ENCODE measurements at regions not wholly inside any gene's neighbourhood (a gene's known extent, or its start where the extent isn't known, plus 50 kb on each side); places are given as distances from the start of the nearest gene placed in this dataset.
"Not testable (repeated sequence)": the region's sequence is repeated elsewhere in the genome, so short reads cannot be mapped to it uniquely, and the experiment has no call there.

DNA sequence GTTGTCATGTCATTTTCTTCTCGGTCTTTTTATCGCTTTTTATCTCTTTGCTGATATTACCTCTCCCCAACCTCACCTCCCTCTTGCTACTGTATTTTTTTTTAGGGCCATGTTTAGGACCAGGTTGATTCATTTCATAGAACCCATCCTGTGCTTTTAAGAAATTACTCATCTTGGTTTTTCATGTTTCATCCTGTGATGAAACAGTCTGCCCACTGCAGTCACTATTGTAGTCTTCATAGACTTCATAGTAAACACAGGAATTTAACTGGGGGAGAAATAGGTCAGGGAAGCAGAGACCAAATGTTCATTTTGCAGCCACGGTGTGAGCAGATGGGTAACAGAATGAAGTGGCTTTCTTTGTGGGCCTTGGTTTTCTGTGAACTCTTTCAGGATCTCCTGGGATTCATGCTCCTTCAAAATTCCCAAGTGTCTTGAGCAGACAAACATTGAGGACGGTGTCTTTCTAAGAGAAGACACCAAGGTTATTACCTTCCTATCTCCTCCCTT lies 161.8 kb downstream of the NAA11 start:
- no peak overlapping the region for H3K4me2 ChIP-seq (ENCODE audit: low read length)
- H3K4me1 ChIP-seq (ENCODE audit: insufficient read depth, low read length): no peaks in the 10 kb centered on the region
- H3K4me3 ChIP-seq (ENCODE audit: low read length): no peak overlapping the region
- ChIA-PET POLR2A (ENCODE audit: unreplicated experiment) (no interaction called here), CTCF (no interaction called here)
- no peaks in the 10 kb centered on the region for H3K36me3 ChIP-seq (ENCODE audit: low read depth, low read length)
- intact Hi-C loops (cut with micrococcal nuclease): no loop called here
- no peaks in the 10 kb centered on the region for H3K9me2 ChIP-seq (replicated peaks; ENCODE audit: low read length)
- no peak overlapping the region for H2AFZ ChIP-seq (ENCODE audit: low read length)
- H3K9me3 ChIP-seq (ENCODE audit: low read length): no peaks in the 10 kb centered on the region
- DNase-seq (no peak), ATAC-seq (no peak)
- no peak overlapping the region for H3K9ac ChIP-seq (ENCODE audit: low read length)
- H3K27ac ChIP-seq (ENCODE audit: low read length): no peak overlapping the region
- no peaks in the 10 kb centered on the region for H4K20me1 ChIP-seq (ENCODE audit: low read length)
- no peaks in the 10 kb centered on the region for H3F3A ChIP-seq (ENCODE audit: low read length, unreplicated experiment)
- TF ChIP-seq EZH2 (IDR thresholded peaks at IDR 0.05; ENCODE audit: low read length, unreplicated experiment) (no peak), EZH2phosphoT487 (IDR thresholded peaks at IDR 0.05; ENCODE audit: borderline replicate concordance, low read length) (no peak), CTCF (conservative IDR thresholded peaks at IDR 0.05; ENCODE audit: low read depth, low read length) (no peak)
- no peaks in the 10 kb centered on the region for H3K79me2 ChIP-seq (ENCODE audit: low read length)
- BruUV-seq (replicated peaks): no TSS peak
- H3K27me3 ChIP-seq (ENCODE audit: low read length): no peaks in the 10 kb centered on the region

DNA sequence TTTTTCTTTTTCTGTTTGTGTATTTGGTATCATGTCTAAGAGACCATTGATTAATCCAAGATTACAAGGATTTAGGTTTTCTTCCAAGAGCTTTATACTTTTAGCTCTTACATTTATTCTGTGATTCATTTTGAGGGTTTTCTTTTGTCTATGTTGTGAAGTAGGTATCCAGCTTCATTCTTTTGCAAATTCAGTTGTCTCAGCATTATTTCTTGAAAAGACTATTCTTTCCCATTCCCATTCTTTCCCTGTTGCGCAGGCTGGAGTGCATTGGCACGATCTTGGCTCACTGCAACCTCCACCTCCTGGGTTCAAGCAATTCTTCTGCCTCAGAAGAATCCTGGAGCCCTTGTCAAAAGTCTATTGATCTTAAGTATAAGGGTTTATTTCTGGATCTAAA lies 164.9 kb downstream of the NAA11 start:
- BruUV-seq (replicated peaks): no TSS peak
- ChIA-PET CTCF (no interaction called here), POLR2A (ENCODE audit: unreplicated experiment) (no interaction called here)
- TF ChIP-seq EZH2 (IDR thresholded peaks at IDR 0.05; ENCODE audit: low read length, unreplicated experiment) (no peak), EZH2phosphoT487 (IDR thresholded peaks at IDR 0.05; ENCODE audit: borderline replicate concordance, low read length) (no peak), CTCF (conservative IDR thresholded peaks at IDR 0.05; ENCODE audit: low read depth, low read length) (no peak)
- Histone ChIP-seq H3K9ac (ENCODE audit: low read length) (no peak overlapping the region), H3F3A (ENCODE audit: low read length, unreplicated experiment) (no peaks in the 10 kb centered on the region), H3K9me2 (replicated peaks; ENCODE audit: low read length) (no peaks in the 10 kb centered on the region), H3K27ac (ENCODE audit: low read length) (no peak overlapping the region), H3K9me3 (ENCODE audit: low read length) (no peaks in the 10 kb centered on the region), H3K79me2 (ENCODE audit: low read length) (no peaks in the 10 kb centered on the region), H3K4me3 (ENCODE audit: low read length) (no peak overlapping the region), H3K36me3 (ENCODE audit: low read depth, low read length) (no peaks in the 10 kb centered on the region), H2AFZ (ENCODE audit: low read length) (no peak overlapping the region), H4K20me1 (ENCODE audit: low read length) (no peaks in the 10 kb centered on the region), H3K27me3 (ENCODE audit: low read length) (no peaks in the 10 kb centered on the region), H3K4me1 (ENCODE audit: insufficient read depth, low read length) (no peaks in the 10 kb centered on the region), H3K4me2 (ENCODE audit: low read length) (no peak overlapping the region)
- no peak for DNase-seq
- ATAC-seq: no peak
- intact Hi-C loops (cut with micrococcal nuclease): no loop called here

DNA sequence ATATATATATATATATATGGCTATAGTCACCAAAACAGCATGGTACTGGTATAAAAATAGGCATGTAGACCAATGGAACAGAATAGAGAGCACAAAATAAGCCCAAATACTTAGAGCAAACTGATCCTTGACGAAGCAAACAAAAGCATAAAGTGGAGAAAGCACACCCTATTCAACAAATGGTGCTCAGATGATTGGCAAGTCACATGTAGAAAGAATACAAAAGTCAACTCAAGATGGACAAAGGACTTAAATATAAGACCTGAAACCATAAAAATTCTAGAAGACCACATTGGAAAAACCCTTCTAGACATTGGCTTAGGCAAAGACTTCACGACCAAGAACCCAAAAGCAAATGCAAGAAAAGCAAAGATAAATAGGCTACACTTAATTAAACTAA lies 167.2 kb downstream of the NAA11 start:
- H3K9ac ChIP-seq (ENCODE audit: low read length); H4K20me1 ChIP-seq (ENCODE audit: low read length); H3K4me2 ChIP-seq (ENCODE audit: low read length); H2AFZ ChIP-seq (ENCODE audit: low read length); H3K79me2 ChIP-seq (ENCODE audit: low read length); H3K27me3 ChIP-seq (ENCODE audit: low read length); ATAC-seq; DNase-seq; H3K4me3 ChIP-seq (ENCODE audit: low read length); H3K36me3 ChIP-seq (ENCODE audit: low read depth, low read length); H3K9me3 ChIP-seq (ENCODE audit: low read length); intact Hi-C loops (cut with micrococcal nuclease); H3F3A ChIP-seq (ENCODE audit: low read length, unreplicated experiment); H3K27ac ChIP-seq (ENCODE audit: low read length); BruUV-seq (replicated peaks); H3K4me1 ChIP-seq (ENCODE audit: insufficient read depth, low read length); CTCF ChIA-PET; H3K9me2 ChIP-seq (replicated peaks; ENCODE audit: low read length); POLR2A ChIA-PET (ENCODE audit: unreplicated experiment): not testable (repeated sequence)

All from PC-3 (cell line).